ENCODE measurements at regions not wholly inside any gene's neighbourhood (a gene's known extent, or its start where the extent isn't known, plus 50 kb on each side); places are given as distances from the start of the nearest gene placed in this dataset.

DNA sequence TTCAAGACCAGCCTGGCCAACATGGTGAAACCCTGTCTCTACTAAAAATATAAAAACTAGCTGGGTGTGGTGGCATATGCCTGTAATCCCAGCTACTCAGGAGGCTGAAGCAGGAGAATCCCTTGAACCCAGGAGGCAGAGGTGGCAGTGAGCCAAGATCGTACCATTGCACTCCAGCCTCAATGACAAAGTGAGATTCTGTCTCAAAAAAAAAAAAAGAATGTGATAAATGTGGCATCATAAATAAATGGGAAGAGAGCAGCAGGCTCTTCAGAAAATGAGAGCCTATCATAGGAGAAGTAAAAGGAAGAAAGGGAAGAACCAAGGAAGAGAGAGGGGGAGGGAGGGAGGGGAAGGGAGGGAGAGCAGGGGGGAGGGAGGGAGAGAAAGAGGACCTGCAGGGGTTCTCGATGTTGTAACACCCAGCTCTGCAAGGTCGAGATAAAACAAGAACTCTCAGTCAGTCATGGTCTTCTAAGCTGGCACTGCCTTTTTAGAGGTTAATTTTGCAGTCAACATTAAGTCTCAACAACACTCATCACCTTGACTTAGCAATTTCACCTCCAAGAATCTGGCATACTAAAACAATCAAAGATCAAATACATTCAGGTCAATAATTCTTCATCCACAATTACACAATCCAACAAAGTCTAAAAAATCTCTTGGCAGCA, 68.7 kb upstream of the SIMC1 start:
- no peak for DNase-seq (ENCODE audit: low spot score)
- no peak for TF ChIP-seq CTCF (IDR thresholded peaks at IDR 0.05; ENCODE audit: borderline replicate concordance, control extremely low read depth, extremely low read depth, insufficient read depth, missing control alignments)
- in situ Hi-C loops (cut with MboI; ENCODE audit: low sequenced_read_pairs, unreplicated experiment) = no loop called here

GRCh38 chr5:176170084-176170483, 68.1 kb upstream of the SIMC1 start:
- DNase-seq (ENCODE audit: low spot score) = no peak
- in situ Hi-C loops (cut with MboI; ENCODE audit: low sequenced_read_pairs, unreplicated experiment) = no loop called here
- no peak for TF ChIP-seq CTCF (IDR thresholded peaks at IDR 0.05; ENCODE audit: borderline replicate concordance, control extremely low read depth, extremely low read depth, insufficient read depth, missing control alignments)

DNA sequence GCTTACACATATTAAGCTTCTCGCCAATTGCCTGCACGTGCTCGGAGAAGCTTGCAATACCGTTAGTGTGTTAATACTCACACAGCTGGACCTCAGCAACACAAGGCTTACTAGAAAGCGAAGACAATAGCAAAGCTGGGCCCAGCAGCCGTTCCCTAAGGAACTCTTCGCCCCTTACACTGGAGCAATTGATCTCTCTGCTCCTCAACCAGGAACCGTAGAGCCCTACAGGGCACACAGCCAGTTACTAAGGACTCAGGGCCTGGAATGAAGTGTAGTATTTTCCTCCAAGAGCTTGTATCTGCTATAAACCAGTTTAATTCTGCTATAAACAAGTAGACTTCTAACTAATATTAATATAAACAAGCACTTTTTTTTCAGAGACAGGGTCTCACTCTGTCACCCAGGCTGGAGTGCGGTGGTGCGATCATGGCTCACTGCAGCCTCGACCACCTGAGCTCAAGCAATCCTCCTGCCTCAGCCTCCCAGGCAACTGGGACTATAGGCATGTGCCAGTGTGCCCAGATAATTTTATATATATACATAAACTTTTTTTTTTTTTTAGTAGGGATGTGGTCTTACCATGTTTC, 67.0 kb upstream of the SIMC1 start:
- in situ Hi-C loops (cut with MboI; ENCODE audit: low sequenced_read_pairs, unreplicated experiment) = no loop called here
- DNase-seq (ENCODE audit: low spot score) = no peak

GRCh38 chr5:176172246-176172645, 66.0 kb upstream of the SIMC1 start:
- in situ Hi-C loops (cut with MboI; ENCODE audit: low sequenced_read_pairs, unreplicated experiment) = no loop called here

More for the DNA sequence above, 67.0 kb upstream of the SIMC1 start:
- TF ChIP-seq CTCF (IDR thresholded peaks at IDR 0.05; ENCODE audit: borderline replicate concordance, control extremely low read depth, extremely low read depth, insufficient read depth, missing control alignments) = no peak

GRCh38 chr5:176173647-176174046, 64.6 kb upstream of the SIMC1 start:
- in situ Hi-C loops (cut with MboI; ENCODE audit: low sequenced_read_pairs, unreplicated experiment) = no loop called here
- no peak for DNase-seq (ENCODE audit: low spot score)
- TF ChIP-seq CTCF (IDR thresholded peaks at IDR 0.05; ENCODE audit: borderline replicate concordance, control extremely low read depth, extremely low read depth, insufficient read depth, missing control alignments) = no peak

More at GRCh38 chr5:176172246-176172645, 66.0 kb upstream of the SIMC1 start:
- no peak for DNase-seq (ENCODE audit: low spot score)
- TF ChIP-seq CTCF (IDR thresholded peaks at IDR 0.05; ENCODE audit: borderline replicate concordance, control extremely low read depth, extremely low read depth, insufficient read depth, missing control alignments) = no peak

GRCh38 chr5:176174345-176175025, 63.7 kb upstream of the SIMC1 start:
- TF ChIP-seq CTCF (IDR thresholded peaks at IDR 0.05; ENCODE audit: borderline replicate concordance, control extremely low read depth, extremely low read depth, insufficient read depth, missing control alignments) = no peak
- in situ Hi-C loops (cut with MboI; ENCODE audit: low sequenced_read_pairs, unreplicated experiment) = no loop called here
- DNase-seq (ENCODE audit: low spot score) = no peak

Measured in GM13976 (cell line).